ENCODE measurements at regions not wholly inside any gene's neighbourhood (a gene's known extent, or its start where the extent isn't known, plus 50 kb on each side); places are given as distances from the start of the nearest gene placed in this dataset.

GRCh38 chr5:2190549-2190948 is 307.8 kb upstream of the IRX4 start:
- DNase-seq, result no peak

DNA sequence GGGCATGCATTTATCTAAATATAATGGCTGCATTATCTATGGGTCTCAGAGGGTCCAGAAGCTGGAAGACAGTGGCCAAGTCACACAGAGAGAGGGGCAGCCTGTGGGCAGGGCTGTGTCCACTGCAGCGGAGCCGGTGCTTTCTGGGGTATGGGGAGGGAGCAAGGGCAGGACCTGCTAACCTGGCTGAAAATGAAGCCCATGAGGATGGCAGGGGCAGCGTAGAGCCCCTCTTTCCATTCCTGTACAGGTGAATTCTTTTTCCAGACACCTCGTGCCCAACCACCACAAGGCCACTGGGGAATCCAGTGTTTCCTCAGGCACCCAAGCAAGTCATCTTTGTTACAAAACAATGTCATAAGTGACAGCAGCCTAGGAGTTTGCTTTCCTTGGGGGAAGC is 305.9 kb upstream of the IRX4 start:
- DNase-seq, result no peak

- DNase-seq, result no peak
Observed at GRCh38 chr5:2188137-2188536, 305.4 kb upstream of the IRX4 start.

DNA sequence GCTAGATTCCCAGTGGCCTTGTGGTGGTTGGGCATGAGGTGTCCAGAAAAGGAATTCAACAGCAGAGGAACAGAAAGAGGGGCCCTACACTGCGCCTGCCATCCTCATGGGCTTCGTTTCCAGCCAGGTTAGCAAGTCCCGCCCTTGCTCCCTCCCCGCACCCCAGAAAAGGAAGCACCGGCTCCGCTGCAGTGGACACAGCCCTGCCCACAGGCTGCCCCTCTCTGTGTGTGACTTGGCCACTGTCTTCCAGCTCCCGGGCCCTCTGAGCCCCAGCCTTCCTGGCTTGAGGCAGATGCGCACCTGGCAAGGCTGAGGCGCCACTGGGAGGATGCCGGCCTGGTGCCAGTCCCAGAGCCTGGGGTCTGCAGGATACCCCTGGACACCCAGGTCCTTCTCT is 305.0 kb upstream of the IRX4 start:
- no peak for DNase-seq

- no peak for DNase-seq
Observed at GRCh38 chr5:2187156-2187555, 304.4 kb upstream of the IRX4 start.

- no peak for DNase-seq
Observed at GRCh38 chr5:2186472-2187015, 303.8 kb upstream of the IRX4 start.

GRCh38 chr5:2185646-2186471 is 303.1 kb upstream of the IRX4 start:
- DNase-seq, result no peak

DNA sequence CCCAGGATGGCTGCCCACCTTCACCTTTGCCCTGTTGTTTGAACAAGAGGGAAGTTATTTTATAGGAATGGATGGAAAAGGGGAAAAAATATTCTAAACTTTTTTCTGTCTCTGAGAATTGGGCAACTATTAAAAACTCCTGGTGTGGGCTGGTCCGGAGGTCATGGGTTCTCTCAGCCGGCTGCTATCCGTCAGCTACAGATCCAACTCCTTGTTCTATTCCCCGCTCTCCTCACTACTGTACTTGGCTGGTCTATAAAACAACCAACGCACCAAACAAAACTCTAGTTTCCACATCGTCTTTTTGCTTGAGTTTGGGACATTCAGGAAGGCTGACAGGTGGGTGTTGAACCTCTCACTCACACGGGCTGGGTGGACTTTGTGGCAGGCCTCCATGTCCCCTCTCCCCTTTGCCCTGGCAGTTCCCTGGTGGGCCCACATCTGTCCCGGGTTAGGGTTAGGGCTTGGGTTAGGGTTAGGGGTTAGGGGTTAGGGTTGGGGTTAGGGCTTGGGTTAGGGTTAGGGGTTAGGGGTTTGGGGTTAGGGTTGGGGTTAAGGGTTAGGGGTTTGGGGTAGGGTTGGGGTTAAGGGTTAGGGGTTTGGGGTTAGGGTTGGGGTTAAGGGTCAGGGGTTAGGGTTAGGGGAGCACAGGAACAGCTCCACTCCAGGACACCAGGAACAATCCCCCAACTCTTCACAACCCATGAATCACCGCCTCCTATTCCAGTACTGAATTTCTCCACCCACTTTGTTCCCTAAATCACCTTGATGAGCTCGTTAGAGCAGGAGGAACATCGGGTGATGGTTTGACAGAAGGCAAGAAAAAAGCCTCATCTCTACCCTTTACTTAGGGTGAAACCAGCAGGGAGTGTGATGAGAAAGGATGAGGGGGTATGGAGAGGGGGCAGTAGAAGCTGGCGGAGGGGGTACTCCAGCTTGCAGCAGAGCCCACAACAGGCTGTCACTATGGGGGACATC is 302.1 kb upstream of the IRX4 start:
- no peak for DNase-seq

DNA sequence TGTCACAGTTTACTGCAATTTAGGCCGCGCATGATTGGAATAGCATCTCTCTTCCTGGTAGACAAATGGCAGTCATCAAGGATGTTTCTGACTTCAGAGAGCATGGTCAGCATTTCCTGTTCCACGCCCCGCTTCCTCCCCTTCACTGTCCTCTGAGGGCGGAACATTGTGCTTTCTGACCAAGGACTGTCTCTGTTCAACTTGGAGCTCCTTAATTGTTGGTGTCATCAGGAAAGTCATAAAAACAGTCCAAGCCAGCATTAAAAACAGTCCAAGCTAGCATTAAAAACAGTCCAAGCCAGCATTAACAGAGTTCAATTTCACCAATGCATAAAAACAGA is 301.3 kb upstream of the IRX4 start:
- no peak for DNase-seq

DNA sequence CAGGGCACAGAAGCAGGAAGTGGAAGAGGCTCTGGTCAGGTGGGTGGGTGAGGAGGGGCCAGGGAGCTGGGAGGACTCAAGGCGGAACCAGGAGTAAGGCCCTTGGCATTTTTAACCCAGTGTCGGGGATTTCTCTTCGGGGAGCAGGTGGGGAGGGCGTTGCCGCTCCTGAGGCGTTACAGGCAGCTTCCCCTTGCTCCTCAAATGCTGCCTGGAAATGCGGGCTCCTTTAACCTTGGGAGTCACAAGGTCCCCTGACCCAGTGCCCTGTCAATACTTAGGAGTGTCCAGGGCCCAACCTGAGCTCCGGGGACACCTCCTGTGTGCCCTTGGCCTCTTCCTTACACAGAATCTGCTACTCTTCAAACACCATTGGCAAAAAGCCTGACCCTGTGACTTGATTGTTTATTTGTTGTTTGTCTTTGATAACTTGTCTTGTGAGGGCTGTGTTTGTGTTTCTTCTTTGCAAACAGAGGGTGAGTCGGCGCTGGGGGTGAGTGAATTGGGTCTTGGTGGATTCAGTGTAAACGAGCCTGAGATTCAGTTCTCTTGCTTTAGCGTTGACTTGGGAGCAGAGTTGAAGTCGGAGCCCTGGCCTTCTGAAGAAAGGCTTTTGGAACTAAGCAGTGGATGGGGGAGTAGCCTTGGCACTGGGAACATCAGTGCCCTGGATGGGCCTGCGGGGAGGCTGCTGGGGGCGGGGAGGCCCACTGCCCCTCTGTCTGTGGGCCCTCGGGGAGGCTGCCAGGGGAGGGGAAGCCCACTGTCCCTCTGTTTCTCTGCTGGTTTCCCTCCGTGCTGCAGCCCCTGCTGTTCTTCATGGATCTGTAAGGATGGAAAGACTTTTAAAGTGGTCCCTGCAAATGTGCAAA is 300.7 kb upstream of the IRX4 start:
- DNase-seq, result no peak

DNA sequence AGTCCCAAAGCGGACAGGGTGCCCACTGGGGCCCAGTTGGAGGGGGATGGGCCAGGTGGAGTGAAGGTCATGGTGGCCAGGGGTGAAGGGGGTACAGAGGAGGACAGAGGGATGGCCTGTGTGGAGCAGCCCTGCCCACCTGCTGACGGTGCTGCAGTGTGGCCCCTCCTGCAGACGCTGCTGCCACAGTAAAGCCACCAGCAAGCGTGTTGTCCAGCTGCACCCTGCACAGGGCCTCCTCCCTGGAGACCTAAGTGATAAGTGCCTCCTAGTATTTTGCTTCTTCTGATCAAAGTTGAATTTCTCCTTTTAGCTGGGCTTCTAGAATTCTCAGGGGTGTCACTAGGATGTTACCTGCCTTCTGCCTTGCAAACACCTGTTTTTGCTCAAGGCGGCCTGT is 299.3 kb upstream of the IRX4 start:
- no peak for DNase-seq

GRCh38 chr5:2181557-2181956 is 298.8 kb upstream of the IRX4 start:
- no peak for DNase-seq

DNA sequence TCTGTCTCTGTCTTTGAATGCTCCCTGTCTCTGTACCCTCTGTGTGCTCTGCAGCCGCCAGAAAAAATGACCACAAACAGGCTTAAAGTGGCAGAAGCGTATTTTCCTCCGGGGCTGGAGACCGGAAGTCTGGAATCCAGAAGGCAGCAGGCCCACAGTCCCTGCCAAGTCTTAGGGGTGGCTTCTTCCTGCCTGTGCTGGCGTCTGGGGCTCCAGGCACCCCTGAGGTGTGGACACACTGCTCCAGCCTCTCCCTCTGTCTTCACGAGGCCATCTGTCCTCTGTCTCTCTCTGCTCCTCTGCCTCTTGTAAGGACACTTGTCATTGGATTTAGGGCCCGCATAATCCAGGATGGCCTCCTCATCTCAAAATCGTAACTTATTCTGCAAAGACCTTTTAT is 298.4 kb upstream of the IRX4 start:
- no peak for DNase-seq

GRCh38 chr5:2180456-2180855 is 297.7 kb upstream of the IRX4 start:
- no peak for DNase-seq

GRCh38 chr5:2179861-2180260 is 297.1 kb upstream of the IRX4 start:
- no peak for DNase-seq

- no peak for DNase-seq
Observed at GRCh38 chr5:2178528-2178927, 295.8 kb upstream of the IRX4 start.

- DNase-seq, result no peak
Observed at GRCh38 chr5:2178071-2178477, 295.3 kb upstream of the IRX4 start.

DNA sequence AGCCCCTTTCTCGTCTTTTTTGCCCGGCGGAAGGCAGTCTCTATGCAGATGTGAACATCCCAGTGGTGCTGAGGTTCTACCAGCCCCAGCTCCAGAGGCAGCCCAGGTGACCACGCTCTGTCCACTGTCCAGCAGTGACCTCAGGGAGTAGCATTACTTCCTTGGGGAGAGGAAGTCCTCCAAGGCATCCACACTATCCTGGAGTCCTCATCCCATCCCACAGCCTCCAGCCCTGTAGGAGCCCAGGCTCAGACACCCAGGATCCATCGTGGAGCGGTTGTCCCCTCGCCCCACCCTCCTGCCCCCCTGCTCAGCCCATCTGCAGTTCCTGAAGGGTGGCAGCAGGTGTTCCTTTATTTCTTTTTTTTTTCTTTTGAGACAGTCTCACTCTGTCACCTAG is 294.5 kb upstream of the IRX4 start:
- DNase-seq, result no peak

DNA sequence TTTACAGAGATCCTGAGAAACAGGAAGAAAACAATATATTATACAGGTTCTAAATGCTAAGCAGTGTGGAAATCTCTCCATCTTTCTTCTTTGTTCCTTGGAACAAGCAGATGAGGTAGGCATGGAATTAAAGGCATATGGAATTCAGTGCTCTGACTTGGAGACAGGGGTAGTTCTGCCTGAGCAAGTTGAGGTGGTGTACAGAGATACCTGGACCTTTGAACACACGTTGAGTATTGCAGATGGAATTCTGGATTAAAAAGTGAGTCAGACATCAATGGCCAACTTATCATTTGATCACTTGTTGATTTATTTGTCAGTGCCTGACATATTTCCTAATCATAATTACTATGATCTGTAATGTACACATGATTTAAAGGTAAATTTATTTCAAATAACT is 293.9 kb upstream of the IRX4 start:
- no peak for DNase-seq

DNA sequence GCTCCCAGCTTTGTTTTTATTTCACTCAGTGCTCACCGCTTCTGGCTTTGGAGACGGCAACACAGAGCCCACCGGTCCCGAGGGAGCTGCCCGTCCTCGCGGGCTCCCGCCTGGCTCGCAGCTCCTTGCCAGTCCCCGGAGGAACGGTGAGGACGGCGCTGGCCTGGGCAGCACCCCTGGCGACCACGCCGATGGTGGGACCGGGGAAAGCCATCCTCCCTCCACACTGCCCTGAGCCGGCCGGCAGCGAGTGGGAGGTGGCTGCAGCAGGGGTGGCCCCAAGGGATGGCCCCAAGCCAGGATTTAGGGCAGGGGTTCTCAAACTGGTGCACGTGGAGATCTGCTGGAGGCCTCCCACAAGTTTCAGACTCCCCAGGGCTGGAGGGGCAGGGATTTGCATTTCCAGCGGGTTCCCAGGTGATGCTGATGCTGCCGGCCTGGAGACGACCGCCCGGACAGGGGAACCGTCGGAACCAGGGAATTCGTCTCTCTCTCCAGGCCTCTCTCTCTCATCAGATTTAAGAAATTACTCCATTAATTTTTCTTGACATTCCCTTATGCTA is 293.2 kb upstream of the IRX4 start:
- DNase-seq, result no peak

GRCh38 chr5:2175041-2175440 is 292.3 kb upstream of the IRX4 start:
- no peak for DNase-seq
